HG02981 (cell line): ENCODE measurements at regions not wholly inside any gene's neighbourhood (a gene's known extent, or its start where the extent isn't known, plus 50 kb on each side); places are given as distances from the start of the nearest gene placed in this dataset.
"Not testable (repeated sequence)": the region's sequence is repeated elsewhere in the genome, so short reads cannot be mapped to it uniquely, and the experiment has no call there.

ENCODE experiments used
- ATAC-seq: cut with Tn5 transposase; IDR thresholded peaks from one replicate; pipeline ENCODE4 v1.9.1; 2021; ENCODE audit warnings: mild to moderate bottlenecking, moderate library complexity; ENCODE audit not compliant: unreplicated experiment

DNA sequence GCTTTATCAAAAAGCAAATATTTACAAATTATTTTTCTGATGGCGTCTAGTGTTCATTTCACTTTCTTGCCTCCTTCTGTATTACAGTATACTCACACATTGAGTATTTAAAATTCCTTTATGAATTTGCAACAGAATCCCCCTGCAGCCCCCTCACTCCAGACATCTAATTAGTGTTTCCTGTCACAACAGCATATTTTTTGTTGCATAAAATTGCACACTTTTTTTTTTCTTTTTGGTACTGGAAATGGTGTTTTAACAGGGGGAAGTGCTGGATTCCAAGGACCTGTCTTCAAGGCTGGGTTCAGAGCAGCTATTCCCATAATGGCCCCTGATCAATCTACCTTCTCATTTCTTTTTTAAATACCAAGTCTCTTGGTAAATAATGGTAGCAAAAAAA is 184.3 kb upstream of the HMCN1 start:
- no peak for ATAC-seq

DNA sequence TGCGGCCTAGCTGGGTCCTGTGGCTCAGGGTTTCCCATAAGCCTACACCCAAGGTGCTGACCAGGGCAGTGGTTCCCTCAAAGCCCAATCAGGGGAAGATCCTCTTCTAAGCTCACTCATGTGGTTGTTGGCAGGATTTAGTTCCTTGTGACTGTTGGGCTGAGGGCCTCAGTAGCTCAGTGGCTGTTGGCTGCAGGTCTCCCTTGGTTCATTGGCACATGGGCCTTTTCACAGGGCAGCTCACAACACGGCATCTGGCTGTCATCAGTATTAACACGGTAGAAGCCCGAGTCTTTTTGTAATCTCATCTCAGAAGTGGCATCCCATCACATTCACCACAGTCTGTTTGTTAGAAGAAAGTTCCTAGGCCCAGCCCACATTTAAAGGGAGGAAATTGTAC is 188.2 kb upstream of the HMCN1 start:
- no peak for ATAC-seq

DNA sequence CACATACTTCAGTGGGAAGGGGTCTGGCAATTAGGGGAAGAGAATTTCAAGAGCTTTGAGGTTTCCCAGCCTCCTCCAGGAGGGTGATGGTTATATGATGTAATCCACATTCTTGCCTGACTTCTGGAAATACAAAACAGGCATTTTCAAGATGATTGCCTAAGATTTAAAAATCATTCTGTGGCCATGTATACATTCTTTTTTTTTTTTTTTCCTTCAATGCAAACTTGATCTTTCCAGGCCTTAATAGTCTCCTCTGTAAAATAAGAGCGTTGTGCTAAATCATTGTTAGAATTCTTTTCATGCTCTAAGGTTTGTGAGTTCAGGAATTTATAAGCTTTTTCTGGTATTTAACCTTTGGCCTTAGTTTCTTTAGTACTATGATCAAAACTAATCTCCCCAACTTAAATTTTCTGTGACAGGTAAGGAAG is 192.3 kb upstream of the HMCN1 start:
- no peak for ATAC-seq

DNA sequence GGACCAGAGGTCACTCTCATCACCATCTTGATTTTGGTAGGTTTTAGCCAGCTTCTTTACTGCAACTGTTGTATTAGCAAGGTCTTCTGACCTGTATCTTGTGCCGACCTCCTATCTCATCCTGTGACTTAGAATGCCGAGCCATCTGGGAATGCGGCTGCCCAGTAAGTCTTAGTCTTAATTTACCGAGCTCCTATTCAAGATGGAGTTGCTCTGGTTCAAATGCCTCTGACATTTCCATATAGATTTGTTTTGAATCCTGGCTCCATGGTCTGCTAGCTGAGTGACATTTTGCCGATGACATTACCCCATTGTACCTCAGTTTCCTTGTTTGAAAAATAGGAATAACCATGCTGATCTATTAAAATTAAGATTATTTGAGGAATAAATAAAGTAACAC is 193.9 kb upstream of the HMCN1 start:
- no peak for ATAC-seq

DNA sequence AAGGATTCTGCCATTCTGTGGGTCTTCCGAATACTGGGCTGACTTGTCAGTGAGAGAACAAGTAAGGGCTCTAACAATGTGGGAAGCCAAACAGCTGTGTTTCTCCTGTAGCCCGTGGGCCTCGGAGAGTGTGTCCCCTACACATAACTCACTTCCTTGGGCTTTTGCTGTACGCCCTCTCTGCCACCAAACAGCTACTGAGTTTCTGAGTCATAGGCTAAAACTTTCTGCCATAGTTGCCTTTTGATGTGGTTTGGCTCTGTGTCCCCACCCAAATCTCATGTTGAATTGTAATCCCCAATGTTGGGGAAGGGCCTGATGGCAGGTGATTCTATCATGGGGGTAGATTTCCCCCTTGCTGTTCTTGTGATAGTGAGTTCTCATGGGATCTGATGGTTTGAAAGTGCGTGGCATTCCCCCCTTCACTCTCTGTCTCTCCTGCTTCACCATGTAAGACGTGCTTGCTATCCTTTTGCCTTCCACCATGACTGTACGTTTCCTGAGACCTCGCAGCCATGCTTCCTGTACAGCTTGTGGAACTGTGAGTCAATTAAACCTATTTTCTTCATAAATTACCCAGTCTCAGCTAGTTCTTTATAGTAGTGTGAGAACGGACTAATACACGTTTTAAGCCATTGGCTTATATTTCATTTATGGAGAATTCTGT is 194.8 kb upstream of the HMCN1 start:
- no peak for ATAC-seq

DNA sequence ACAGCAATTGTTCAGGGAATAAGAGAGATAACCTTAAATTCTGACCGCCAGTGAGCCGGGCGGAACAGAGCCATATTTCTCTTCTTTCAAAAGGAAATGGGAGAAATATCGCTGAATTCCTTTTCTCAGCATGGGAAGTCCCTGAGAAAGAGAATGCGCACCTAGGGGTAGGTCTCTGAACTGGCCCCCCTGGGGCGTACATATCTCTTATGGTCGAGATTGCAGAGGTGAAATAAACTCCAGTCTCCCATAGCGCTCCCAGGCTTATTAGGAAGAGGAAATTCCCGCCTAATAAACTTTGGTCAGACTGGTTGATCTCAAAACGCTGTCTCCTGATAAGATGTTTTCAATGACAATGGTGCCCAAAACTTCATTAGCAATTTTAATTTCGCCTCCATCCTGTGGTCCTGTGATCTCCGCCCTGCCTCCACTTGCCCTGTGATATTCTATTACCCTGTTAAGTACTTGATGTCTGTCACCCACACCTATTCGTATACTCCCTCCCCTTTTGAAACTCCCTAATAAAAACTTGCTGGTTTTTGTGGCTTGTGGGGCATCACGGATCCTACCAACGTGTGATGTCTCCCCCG is 195.8 kb upstream of the HMCN1 start:
- not testable (repeated sequence) for ATAC-seq

DNA sequence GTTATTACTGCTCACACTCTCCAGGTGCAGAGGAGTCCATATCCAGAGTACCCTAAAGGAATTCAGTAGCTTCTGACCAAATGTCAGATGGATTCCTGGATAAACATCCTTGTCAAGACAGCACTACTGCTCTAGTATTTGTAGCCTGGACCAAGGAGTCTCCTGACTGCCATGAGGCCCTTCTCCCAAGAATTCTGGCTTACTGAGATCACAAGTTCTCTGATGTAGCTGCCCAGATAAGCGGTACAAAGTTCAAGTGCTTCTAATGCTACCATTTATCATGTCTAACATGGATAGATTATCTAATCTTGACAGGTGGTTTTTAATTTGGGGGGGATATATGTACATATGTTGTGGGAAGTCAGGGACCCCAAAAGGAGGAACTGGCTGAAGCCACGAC is 196.6 kb upstream of the HMCN1 start:
- ATAC-seq, result no peak

DNA sequence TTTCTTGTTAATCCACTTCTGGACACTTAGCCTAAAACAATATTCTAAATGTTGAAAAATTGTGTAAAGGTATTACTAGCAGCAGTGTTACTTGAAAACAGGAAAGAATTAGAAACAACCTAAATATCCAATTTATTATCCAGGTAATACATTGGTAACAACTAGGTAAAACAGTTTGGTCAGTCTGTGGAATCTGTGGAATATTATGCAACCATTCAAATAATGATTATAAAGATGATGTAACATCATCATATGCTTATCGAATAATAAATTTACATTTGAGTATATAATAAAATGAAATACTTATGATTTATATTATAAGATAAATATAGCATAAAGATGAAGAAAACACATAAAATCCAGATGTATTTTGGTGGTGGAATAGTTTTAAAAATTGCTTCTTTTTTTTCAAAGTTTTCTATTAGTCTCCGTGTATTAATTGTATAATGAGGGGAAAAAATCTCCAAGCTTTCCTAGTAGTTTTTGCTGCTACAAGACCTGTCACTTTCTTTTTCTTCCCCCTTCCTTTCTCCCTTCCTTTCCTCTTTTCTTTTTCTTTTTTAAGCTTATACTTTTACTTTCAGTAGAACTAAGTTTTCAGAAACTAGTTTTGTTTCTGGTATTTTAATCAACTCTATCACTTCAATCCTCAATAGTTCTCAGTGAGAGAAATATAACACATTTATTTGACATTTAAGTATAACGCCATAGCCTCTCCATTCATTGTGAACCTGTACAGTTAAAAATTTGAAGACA is 197.8 kb upstream of the HMCN1 start:
- ATAC-seq, result no peak

DNA sequence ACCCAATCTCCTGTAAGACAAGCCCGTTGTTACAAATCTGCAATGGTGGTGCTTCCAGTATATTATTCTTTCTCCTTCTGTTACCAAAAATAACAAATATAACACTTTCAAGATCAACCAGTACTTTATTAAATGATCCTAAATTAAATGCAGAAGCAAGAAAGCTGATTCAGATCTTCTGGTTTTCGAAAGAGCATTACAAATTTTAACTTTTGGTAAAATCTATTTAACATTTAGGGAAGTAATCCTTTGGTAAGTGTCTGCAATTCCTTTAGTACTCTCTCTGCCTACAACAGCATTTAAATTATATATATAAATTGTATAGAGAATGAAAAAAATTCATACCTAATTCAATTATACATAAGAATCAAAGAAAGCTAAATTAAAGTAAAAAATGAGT is 198.6 kb upstream of the HMCN1 start:
- no peak for ATAC-seq

DNA sequence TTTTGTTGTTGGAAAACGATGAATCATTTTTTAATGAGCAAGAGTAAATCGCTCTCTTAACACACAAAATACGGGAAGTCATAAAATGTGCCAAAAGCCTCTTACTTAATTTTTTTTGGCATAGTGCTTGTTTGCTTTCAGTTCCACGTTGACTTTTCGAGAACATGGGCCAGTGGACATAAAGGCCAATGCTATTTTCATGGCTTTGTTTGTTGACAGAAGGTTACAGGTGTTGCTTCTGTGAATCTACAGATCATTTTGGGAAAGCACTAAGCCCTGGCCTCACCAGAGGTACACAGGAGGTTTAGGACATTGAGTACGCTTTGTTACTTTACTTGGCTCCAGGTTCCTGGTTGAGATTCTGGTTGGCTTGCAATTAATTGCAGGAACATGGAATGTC is 199.4 kb upstream of the HMCN1 start:
- no peak for ATAC-seq

DNA sequence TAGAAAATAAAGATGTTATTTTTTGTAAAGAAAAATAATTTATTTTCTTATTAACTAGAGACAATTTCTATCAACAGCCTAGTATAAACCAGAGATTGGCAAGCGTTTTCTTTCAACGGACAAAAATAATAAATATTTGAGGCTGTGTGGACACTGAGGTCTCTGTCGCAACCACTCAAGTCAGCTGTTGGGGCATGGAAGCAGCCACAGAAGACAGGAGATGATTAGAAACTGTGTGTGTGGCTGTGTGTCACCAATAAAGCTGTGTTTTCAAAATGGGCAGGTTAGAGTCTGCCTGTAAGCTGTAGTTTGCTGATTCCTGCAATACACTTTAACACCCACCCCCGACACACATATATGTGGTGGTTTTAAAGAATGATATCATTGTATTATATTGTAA is 200.6 kb upstream of the HMCN1 start:
- no peak for ATAC-seq

DNA sequence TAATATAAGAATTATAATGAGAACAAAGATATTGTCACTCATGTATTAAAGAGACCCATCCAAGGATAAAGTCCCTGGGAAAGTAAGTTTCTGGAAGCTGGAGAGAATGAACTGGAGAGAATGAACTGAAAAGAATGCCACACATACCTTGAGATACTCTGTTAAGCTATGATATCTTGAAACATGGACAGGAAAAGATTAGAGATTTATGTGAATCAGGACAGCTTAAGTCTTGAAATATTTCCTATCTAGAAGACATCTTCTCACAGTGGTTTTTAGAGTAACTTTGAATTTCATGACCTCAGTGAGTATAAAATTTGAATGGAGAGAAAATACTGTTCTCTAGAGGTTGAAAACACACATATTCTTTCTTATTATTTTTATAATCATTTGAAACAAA is 201.3 kb upstream of the HMCN1 start:
- ATAC-seq, result no peak

DNA sequence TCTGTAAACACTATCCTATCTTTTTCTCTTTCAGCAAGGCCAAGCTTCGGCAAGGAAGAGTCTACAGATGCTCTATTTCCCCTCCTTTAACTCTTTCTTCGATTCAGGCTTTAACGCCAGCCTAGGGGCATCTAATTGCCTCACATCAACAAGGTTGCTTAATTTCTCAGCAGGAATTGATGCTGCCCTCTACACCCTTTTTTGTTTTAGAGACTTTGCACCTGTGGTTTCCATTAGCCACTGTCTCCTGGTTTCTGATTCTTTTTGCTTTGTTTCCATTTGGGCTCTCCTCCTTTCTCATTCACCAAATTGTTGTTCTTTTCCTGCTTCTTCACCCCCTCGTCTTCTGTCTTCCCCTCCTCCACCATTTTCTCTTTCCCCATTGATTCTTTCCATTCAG is 202.4 kb upstream of the HMCN1 start:
- ATAC-seq, result no peak

DNA sequence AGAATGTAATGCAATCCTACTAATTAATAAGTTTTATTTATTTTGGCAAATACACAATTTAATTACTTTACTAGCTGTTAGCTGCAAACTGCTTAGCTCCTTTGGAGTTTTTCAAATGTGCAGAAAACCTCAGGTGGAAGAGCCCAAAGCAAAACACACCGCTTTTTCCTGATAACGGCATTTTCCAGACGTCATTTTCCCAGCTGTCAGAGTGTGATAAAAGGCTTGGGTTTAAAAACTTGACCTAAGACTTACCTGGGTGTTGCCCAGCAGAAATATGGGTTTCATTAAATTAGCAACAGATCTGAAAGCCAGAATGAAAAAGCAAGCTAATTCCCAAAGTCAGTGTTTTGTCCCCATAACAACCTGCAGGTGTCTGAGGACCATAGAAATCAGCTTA is 204.0 kb upstream of the HMCN1 start:
- no peak for ATAC-seq

DNA sequence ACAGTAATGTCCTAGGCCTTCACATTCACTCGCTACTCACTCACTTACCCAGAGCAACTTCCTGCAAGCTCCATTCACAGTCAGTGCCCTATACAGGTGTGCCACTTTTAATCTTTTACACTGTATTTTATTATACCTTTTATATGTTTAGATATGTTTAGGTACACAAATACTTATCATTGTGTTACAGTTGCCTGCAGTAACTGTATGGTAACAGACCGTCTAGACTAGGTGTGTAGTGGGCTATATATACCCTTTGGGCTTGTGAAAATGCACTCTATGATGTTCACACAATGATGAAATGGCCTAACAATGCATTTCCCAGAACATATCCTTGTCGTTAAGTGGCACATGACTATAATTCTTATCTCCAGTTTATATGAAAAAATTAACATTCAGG is 204.5 kb upstream of the HMCN1 start:
- ATAC-seq, result no peak

DNA sequence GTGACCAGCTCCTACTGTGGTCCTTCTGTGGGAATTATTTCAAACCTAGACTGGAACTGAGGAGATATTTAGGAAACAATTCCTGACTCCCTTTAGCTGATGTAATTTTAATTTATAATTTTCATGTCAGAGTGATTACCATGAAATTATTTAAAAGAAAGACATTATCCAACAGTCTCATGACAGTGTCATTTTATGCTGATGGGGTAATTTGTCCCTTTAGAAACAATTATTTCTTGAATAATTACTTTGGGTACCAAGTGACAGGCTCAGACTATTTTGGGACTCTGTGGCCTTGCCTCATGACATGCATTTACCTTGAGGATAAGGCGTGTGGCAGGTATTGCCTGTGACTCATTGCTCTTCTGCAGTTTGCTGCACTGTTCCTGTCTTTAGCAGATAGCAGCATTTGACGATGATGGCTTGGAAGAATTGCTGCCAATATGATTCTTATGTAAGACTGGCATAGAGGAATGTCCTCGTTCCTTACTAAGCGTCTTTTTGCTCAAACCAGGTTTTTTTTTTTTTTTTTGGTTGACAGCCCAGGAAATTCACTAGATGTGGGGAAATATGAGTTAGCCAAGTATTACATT is 206.0 kb upstream of the HMCN1 start:
- ATAC-seq, result no peak

DNA sequence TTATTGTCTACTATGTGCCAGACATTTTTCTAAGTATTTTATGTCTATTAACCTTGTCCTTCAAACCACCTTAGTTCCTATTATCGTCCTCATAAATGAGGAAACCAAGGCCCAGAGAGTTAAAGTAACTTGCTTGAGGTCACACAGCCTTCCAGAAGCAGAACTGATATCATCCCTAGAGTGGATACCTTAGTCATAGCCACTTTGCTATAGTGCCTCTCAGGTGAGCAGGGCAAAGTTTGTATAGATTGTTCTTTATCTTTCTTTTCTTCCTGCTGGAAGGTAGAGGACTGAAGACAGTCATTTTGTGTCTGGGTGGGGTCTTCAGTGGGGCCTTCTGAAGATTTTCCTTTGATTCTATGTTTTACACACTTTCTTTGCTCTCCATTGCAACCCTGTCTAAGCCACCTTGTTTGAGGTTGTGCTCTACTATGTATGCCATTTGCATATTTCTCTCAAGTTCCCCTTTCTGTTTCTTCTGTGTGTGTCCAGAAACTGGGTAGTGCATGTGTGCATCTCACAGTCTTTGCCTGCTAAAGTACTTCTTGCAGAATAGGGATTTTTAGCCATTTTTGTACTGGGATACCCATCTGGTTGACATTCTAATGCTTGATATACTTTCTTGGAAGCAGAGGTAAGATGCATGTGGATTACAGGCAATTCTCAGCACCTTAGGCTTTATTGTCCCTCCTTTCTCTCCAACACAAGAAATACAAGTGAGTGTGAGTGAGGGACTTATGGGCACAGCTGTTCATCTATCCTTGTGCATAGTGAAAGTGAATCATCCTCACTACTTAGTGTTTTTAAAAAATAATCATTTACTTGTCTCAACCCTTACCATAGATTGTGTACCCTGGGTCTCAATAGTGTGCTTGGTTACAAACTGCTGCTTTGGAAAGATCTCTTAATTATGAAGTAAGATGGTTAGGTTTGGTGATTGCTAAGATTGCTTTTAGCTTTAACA is 207.6 kb upstream of the HMCN1 start:
- peak; percentile 98 for ATAC-seq

DNA sequence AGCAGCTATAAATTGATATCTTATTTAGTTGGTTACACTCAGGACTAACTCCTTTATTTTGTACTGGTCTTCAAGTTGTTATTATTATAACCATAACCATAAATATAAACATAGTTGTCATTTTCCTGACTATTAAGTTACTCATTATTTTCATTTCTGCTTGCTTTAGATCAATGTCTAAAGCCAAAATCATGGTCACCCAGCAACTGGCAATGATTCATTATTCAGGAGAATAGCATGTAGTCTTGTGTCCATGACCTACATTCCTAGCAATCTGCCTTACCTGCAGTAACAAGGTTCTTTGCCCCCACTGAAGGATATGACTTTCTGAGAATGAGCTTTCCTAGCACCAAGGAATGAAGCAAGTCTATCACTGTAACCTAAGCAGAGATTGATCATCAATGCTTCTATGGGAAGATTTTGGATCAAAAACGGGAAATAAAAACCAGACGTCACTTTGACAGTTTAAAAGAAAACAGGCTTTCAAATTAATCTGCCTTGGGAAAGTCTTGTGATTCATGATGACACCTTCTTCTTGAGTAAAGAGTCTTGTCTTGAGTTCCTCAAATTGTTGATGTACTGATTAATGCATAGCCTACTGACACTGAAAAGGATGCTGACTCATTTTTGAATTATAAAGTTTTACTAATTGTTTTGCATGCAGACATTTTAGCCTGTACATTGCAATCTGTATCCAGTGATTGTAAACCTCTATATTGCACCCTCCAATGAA is 203.3 kb upstream of the IVNS1ABP start:
- peak; percentile 86 for ATAC-seq

DNA sequence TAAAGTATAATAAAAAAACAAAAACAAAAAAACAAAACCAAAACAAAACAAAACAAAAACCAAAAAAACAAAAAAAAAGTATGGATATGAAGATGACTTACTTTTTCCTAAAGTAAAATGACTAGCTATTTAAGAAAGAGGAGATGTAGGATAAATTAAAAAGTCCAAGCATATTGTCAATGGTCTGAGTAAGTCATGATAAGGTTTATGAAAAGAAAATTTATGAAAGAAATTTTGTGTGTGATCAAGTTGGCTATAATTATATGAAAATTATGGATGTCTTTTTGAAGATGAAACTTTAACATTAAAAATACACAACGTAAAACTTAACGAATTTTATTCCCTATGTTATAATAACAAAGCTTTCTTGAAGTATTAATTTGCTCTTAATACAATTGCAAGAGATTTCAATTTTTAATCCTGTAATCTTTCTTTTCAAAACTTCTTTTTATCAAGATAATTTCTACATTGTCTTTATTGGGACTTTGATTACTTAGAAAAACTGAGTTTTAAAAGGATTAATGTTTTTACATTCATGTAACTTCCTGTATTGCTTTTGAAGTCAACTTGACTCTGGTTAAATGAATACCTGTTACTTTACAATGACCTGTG is 200.9 kb upstream of the IVNS1ABP start:
- no peak for ATAC-seq

DNA sequence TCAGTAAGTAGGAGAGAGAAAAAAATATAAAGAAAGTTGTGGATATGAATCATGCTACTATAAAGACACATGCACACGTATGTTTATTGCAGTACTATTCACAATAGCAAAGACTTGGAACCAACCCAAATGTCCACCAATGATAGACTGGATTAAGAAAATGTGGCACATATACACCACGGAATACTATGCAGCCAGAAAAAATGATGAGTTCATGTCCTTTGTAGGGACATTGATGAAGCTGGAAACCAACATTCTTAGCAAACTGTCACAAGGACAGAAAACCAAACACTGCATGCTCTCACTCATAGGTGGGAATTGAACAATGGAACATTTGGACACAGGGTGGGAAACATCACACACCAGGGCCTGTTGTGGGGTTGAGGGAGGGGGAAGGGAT is 200.3 kb upstream of the IVNS1ABP start:
- ATAC-seq, result not testable (repeated sequence)
